ENCODE measurements at regions not wholly inside any gene's neighbourhood (a gene's known extent, or its start where the extent isn't known, plus 50 kb on each side); places are given as distances from the start of the nearest gene placed in this dataset.

GRCh38 chr6:81694207-81694606 is 58.3 kb downstream of the TENT5A start:
- TF ChIP-seq, protein P1, sequence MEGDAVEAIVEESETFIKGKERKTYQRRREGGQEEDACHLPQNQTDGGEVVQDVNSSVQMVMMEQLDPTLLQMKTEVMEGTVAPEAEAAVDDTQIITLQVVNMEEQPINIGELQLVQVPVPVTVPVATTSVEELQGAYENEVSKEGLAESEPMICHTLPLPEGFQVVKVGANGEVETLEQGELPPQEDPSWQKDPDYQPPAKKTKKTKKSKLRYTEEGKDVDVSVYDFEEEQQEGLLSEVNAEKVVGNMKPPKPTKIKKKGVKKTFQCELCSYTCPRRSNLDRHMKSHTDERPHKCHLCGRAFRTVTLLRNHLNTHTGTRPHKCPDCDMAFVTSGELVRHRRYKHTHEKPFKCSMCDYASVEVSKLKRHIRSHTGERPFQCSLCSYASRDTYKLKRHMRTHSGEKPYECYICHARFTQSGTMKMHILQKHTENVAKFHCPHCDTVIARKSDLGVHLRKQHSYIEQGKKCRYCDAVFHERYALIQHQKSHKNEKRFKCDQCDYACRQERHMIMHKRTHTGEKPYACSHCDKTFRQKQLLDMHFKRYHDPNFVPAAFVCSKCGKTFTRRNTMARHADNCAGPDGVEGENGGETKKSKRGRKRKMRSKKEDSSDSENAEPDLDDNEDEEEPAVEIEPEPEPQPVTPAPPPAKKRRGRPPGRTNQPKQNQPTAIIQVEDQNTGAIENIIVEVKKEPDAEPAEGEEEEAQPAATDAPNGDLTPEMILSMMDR (conservative IDR thresholded peaks at IDR 0.05) = no peak
- no peak for TF ChIP-seq ZFX (IDR thresholded peaks at IDR 0.05)
